GM04503 (cell line): ENCODE measurements at regions not wholly inside any gene's neighbourhood (a gene's known extent, or its start where the extent isn't known, plus 50 kb on each side); places are given as distances from the start of the nearest gene placed in this dataset.

Experiments used
- DNase-seq: peaks from one replicate; pipeline ENCODE4 v3.0.0-alpha.2; 2012; ENCODE audit warnings: low read depth

- DNase-seq: no peak
These were observed 58.0 kb upstream of the ZNF804A start for GRCh38 chr2:184540246-184540789.

GRCh38 chr2:184541591-184541990 is 56.7 kb upstream of the ZNF804A start:
- no peak for DNase-seq

GRCh38 chr2:184543832-184544231 is 54.5 kb upstream of the ZNF804A start:
- DNase-seq: no peak
